Smooth muscle cell (in vitro differentiated cells): ENCODE measurements at regions not wholly inside any gene's neighbourhood (a gene's known extent, or its start where the extent isn't known, plus 50 kb on each side); places are given as distances from the start of the nearest gene placed in this dataset.

ENCODE experiments used
- DNase-seq: peaks from one replicate; lab custom pipeline; 2025; ENCODE audit not compliant: unreplicated experiment; lab: John Stamatoyannopoulos, UW
- H2AFZ ChIP-seq: fragments of 200-600 bp; sonication (generic); 2 replicates; pipeline ENCODE4 v1.6.0; 2016; ENCODE audit warnings: antibody characterized with exemption, low read depth, mild to moderate bottlenecking
- H3F3A ChIP-seq: fragments of 200-600 bp; sonication (generic); 2 replicates; pipeline ENCODE4 v1.6.0; 2017; ENCODE audit warnings: antibody characterized with exemption, low read depth
- H3K27ac ChIP-seq: fragments of 200-600 bp; sonication (generic); 2 replicates; pipeline ENCODE4 v1.5.1; 2016; ENCODE audit warnings: low read depth, mild to moderate bottlenecking
- H3K27me3 ChIP-seq: fragments of 200-600 bp; sonication (generic); 2 replicates; pipeline ENCODE4 v1.6.1; 2016; ENCODE audit warnings: low read depth, mild to moderate bottlenecking
- H3K36me3 ChIP-seq: fragments of 200-600 bp; sonication (generic); 2 replicates; pipeline ENCODE4 v1.5.1; 2016; ENCODE audit warnings: low read depth
- H3K4me1 ChIP-seq: fragments of 200-600 bp; sonication (generic); 2 replicates; pipeline ENCODE4 v1.5.1; 2016; ENCODE audit warnings: low read depth
- H3K4me2 ChIP-seq: fragments of 200-600 bp; sonication (generic); 2 replicates; pipeline ENCODE4 v1.6.0; 2016; ENCODE audit warnings: mild to moderate bottlenecking
- H3K4me3 ChIP-seq: fragments of 200-600 bp; sonication (generic); 2 replicates; pipeline ENCODE4 v1.5.1; 2016; ENCODE audit warnings: mild to moderate bottlenecking
- H3K79me2 ChIP-seq: fragments of 200-600 bp; sonication (generic); 2 replicates; pipeline ENCODE4 v1.6.0; 2016; ENCODE audit warnings: low read depth, mild to moderate bottlenecking
- H3K9ac ChIP-seq: fragments of 200-600 bp; sonication (generic); 2 replicates; pipeline ENCODE4 v1.6.0; 2016; ENCODE audit warnings: low read depth
- H3K9me3 ChIP-seq: fragments of 200-600 bp; sonication (generic); replicated peaks from 2 replicates; pipeline ENCODE4 v1.5.1; 2016; ENCODE audit warnings: low read depth
- H4K20me1 ChIP-seq: fragments of 200-600 bp; sonication (generic); 2 replicates; pipeline ENCODE4 v1.6.0; 2016; ENCODE audit warnings: low read depth
- WGBS: methylation state at CpG from one replicate; pipeline ENCODE4 v1.1.7; 2016; ENCODE audit warnings: low lambda C conversion rate; 5-methylcytosine and 5-hydroxymethylcytosine counted together
- TF ChIP-seq, protein P1 (sequence below): fragments of 200-600 bp; sonication (generic); IDR thresholded peaks from 2 replicates; pipeline ENCODE4 v1.5.1; 2017; ENCODE audit warnings: borderline replicate concordance, mild to moderate bottlenecking, antibody characterized with exemption; ENCODE audit not compliant: insufficient read depth, poor library complexity, severe bottlenecking

DNA sequence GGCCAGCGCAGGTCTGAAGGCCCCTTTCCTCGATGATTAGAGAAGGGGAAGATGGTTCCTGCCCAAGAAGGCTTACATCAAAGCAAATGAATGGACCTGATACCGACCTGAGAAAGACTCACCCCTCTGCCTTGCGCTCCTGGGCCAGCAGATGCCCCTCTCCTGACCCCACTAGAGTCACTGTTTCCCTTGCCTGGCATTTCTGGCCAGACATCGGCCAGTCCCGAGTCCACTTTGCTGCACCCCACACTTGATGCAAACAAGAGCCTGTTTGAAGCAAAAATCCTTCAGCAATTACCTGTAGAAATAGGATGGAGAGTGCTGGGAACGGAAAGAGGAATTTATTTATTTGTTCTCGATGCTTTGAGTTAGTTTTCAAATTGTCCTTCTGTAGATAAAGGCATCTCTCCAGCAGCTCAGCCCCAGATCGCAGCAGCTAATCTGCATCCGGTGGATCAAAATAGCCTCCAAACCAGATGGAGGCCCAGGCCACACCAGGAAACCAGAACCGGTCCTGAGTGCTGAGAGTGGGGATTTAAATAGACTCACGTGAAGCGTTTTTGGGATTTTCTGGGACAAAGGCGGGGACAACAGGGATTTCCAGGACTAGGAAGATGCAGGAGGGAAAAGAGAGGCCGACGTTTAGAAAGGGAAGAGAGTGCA lies 148.6 kb downstream of the TRIM29 start:
- whole genome bisulfite sequencing = 81% methylated on average over 16 of the region's 16 CpGs

GRCh38 chr11:119985551-119985950 lies 152.4 kb downstream of the TRIM29 start:
- no peaks in the 10 kb centered on the region for H3K36me3 ChIP-seq
- TF ChIP-seq, protein P1, sequence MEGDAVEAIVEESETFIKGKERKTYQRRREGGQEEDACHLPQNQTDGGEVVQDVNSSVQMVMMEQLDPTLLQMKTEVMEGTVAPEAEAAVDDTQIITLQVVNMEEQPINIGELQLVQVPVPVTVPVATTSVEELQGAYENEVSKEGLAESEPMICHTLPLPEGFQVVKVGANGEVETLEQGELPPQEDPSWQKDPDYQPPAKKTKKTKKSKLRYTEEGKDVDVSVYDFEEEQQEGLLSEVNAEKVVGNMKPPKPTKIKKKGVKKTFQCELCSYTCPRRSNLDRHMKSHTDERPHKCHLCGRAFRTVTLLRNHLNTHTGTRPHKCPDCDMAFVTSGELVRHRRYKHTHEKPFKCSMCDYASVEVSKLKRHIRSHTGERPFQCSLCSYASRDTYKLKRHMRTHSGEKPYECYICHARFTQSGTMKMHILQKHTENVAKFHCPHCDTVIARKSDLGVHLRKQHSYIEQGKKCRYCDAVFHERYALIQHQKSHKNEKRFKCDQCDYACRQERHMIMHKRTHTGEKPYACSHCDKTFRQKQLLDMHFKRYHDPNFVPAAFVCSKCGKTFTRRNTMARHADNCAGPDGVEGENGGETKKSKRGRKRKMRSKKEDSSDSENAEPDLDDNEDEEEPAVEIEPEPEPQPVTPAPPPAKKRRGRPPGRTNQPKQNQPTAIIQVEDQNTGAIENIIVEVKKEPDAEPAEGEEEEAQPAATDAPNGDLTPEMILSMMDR = no peak
- WGBS = 87% methylated on average over 14 of the region's 14 CpGs
- H3F3A ChIP-seq = no peaks in the 10 kb centered on the region
- no peaks in the 10 kb centered on the region for H3K4me1 ChIP-seq
- no peaks in the 10 kb centered on the region for H3K79me2 ChIP-seq
- H3K9me3 ChIP-seq = no peaks in the 10 kb centered on the region
- H3K4me3 ChIP-seq = no peak overlapping the region
- H2AFZ ChIP-seq = no peak overlapping the region
- no peak overlapping the region for H3K9ac ChIP-seq
- no peak overlapping the region for H3K4me2 ChIP-seq
- no peak for DNase-seq
- H3K27ac ChIP-seq = no peak overlapping the region
- no peaks in the 10 kb centered on the region for H3K27me3 ChIP-seq
- H4K20me1 ChIP-seq = no peaks in the 10 kb centered on the region

More for the DNA sequence above, 148.6 kb downstream of the TRIM29 start:
- Histone ChIP-seq H3K9ac (no peak overlapping the region), H2AFZ (no peak overlapping the region), H3K4me3 (no peak overlapping the region), H3K27ac (no peak overlapping the region), H3K79me2 (no peaks in the 10 kb centered on the region), H3K27me3 (no peaks in the 10 kb centered on the region), H3K9me3 (no peaks in the 10 kb centered on the region), H3K4me2 (no peak overlapping the region), H4K20me1 (no peaks in the 10 kb centered on the region), H3K36me3 (no peaks in the 10 kb centered on the region), H3F3A (no peaks in the 10 kb centered on the region), H3K4me1 (no peaks in the 10 kb centered on the region)
- no peak for DNase-seq
- TF ChIP-seq, protein P1 = no peak

DNA sequence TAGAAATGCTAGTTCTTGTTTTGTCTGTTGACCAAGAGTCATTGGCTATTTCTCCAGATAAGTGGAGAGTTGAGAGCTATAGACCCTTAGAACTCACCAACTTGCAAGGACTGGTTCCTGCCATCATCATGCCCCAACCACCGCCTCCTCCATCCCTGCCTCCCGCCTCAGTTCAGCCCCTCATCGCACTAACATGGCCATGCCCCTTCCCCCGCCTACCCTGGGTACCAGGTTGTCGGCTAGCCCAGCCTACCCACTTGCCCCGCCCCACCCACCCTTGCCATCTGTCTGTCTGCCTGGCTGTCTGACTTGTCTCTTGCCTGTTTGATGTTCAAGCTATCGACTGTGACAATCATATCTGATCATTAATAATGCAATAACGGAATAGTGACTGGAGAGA lies 154.1 kb downstream of the TRIM29 start:
- Histone ChIP-seq H3K79me2 (no peaks in the 10 kb centered on the region), H3K27ac (no peak overlapping the region), H3F3A (no peaks in the 10 kb centered on the region), H2AFZ (no peak overlapping the region), H3K27me3 (no peaks in the 10 kb centered on the region), H3K4me3 (no peak overlapping the region), H3K36me3 (no peaks in the 10 kb centered on the region), H3K4me2 (no peak overlapping the region), H3K9ac (no peak overlapping the region), H4K20me1 (no peaks in the 10 kb centered on the region), H3K4me1 (no peaks in the 10 kb centered on the region), H3K9me3 (no peaks in the 10 kb centered on the region)
- no peak for DNase-seq
- WGBS = 90% methylated on average over 8 of the region's 8 CpGs
- TF ChIP-seq, protein P1 = no peak

DNA sequence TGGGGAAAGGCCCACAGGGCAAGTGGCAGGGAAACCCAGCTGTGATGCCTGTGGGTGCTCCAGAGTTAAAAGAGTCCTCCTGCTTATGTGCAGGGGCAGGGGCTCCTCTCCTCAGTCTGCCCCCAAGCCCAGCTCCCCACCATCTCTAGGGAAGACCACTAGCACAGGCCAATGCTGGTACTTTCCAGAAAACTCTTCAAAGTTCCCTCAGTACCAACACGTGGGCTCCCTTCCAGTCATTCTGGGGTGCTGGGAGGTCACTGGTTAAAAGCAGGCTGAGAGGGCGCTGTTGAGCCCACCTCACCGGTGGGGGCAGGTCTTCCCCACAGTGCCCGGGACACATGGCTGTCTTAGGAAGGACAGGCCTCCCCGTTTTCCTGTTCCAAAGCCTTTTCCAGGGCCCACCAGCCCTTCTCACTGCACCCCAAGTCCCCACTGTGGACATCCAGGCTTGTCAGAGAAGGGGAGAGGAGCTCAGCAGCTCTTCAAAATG lies 154.6 kb downstream of the TRIM29 start:
- H2AFZ ChIP-seq = no peak overlapping the region
- WGBS = 68% methylated on average over 5 of the region's 5 CpGs
- DNase-seq = no peak
- H3K4me1 ChIP-seq = no peaks in the 10 kb centered on the region
- no peaks in the 10 kb centered on the region for H3K36me3 ChIP-seq
- H3F3A ChIP-seq = no peaks in the 10 kb centered on the region
- no peak overlapping the region for H3K27ac ChIP-seq
- TF ChIP-seq, protein P1 = no peak
- H3K4me3 ChIP-seq = no peak overlapping the region
- H4K20me1 ChIP-seq = no peaks in the 10 kb centered on the region
- no peaks in the 10 kb centered on the region for H3K27me3 ChIP-seq
- H3K9ac ChIP-seq = no peak overlapping the region
- no peaks in the 10 kb centered on the region for H3K79me2 ChIP-seq
- H3K4me2 ChIP-seq = no peak overlapping the region
- no peaks in the 10 kb centered on the region for H3K9me3 ChIP-seq
